Stomach (tissue), 4 donors: ENCODE measurements at regions not wholly inside any gene's neighbourhood (a gene's known extent, or its start where the extent isn't known, plus 50 kb on each side); places are given as distances from the start of the nearest gene placed in this dataset.

ENCODE experiments used
- EP300 ChIP-seq: sonication (generic); formaldehyde crosslinking; IDR thresholded peaks from one replicate; pipeline ENCODE4 v1.6.1; 2017; ENCODE audit warnings: antibody characterized with exemption
- POLR2A ChIP-seq, 4 donors: fragments of 450-650 bp; IDR thresholded peaks; one replicate each; pipeline ENCODE4 v1.6.1; 2016; ENCODE audit warnings: antibody characterized with exemption in 4 of 4, control low read depth in 2 of 4, mild to moderate bottlenecking in 1 of 4, moderate library complexity in 1 of 4
- POLR2AphosphoS5 ChIP-seq, 3 donors: sonication (generic); formaldehyde crosslinking; IDR thresholded peaks; one replicate each; pipeline ENCODE4 v1.6.1; 2016; ENCODE audit warnings: antibody characterized with exemption in 3 of 3
- TF ChIP-seq, protein P1 (sequence below), 7 experiments: fragments of 450-650 bp in 4 of 7; fragments of 200-600 bp in 3 of 7; sonication (generic) in 3 of 7; IDR thresholded peaks; one replicate each; pipeline ENCODE4 v1.5.1; 2016 to 2019; ENCODE audit warnings: antibody characterized with exemption in 7 of 7, control low read depth in 2 of 7, mild to moderate bottlenecking in 1 of 7

DNA sequence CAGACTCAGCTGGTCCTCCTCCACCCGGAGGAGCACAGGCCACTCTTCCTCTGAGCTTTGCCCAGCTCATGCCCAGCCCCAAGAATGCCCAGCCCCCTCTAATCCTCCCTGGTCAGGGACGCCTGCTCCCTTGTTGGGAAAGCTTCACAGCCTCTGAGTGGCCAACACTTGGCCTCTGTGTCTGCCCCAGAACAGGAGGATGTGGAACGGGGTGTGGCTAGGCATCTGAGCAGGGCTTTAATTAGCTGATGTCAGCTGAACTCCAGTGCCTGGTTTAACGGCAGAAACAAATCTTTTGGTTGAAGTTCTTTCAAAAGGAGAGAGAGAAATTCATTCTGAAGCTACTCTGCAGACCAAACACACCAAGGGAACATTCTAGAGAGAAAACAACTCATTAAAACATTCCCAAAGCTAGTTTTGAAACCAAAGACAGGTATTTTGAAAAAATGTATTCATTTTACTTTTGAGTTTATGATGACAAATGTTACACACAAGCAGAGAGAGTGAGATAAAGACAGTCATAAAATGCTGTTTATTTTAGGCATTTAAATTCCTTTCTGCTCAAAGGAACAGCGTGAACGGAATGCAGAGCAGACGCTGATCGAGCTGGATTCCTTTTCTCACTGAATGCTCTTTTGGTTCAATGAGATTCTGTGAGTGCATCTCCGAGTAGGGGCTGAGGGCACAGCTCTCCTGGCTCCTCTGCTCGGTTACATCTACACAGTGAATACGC lies 63.8 kb downstream of the RTP5 start:
- TF ChIP-seq POLR2AphosphoS5 (IDR thresholded peaks at IDR 0.05) (no peak), EP300 (no peak), POLR2A (IDR thresholded peaks at IDR 0.05) (no peak)
- TF ChIP-seq, protein P1, sequence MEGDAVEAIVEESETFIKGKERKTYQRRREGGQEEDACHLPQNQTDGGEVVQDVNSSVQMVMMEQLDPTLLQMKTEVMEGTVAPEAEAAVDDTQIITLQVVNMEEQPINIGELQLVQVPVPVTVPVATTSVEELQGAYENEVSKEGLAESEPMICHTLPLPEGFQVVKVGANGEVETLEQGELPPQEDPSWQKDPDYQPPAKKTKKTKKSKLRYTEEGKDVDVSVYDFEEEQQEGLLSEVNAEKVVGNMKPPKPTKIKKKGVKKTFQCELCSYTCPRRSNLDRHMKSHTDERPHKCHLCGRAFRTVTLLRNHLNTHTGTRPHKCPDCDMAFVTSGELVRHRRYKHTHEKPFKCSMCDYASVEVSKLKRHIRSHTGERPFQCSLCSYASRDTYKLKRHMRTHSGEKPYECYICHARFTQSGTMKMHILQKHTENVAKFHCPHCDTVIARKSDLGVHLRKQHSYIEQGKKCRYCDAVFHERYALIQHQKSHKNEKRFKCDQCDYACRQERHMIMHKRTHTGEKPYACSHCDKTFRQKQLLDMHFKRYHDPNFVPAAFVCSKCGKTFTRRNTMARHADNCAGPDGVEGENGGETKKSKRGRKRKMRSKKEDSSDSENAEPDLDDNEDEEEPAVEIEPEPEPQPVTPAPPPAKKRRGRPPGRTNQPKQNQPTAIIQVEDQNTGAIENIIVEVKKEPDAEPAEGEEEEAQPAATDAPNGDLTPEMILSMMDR (IDR thresholded peaks at IDR 0.05) = no peak
